Activated naive CD4-positive, alpha-beta T cell (primary cell): ENCODE measurements at regions not wholly inside any gene's neighbourhood (a gene's known extent, or its start where the extent isn't known, plus 50 kb on each side); places are given as distances from the start of the nearest gene placed in this dataset.
"Not testable (repeated sequence)": the region's sequence is repeated elsewhere in the genome, so short reads cannot be mapped to it uniquely, and the experiment has no call there.

ENCODE experiments used
- DNase-seq, 4 experiments: peaks; one replicate each; lab custom pipeline; 2025; lab: John Stamatoyannopoulos, UW

- not testable (repeated sequence) for DNase-seq
These were observed 530.7 kb downstream of the RPIA start for GRCh38 chr2:89222063-89222732.

GRCh38 chr2:89224803-89225202 lies 533.3 kb downstream of the RPIA start:
- not testable (repeated sequence) for DNase-seq

- DNase-seq: not testable (repeated sequence)
These were observed 538.5 kb downstream of the RPIA start for GRCh38 chr2:89229979-89230378.

GRCh38 chr2:89231241-89231640 lies 539.8 kb downstream of the RPIA start:
- DNase-seq: not testable (repeated sequence)

GRCh38 chr2:89233931-89234330 lies 542.5 kb downstream of the RPIA start:
- DNase-seq: not testable (repeated sequence)

GRCh38 chr2:89234818-89235466 lies 543.5 kb downstream of the RPIA start:
- DNase-seq: not testable (repeated sequence)

GRCh38 chr2:89236832-89237450 lies 545.5 kb downstream of the RPIA start:
- DNase-seq: not testable (repeated sequence)

GRCh38 chr2:89237783-89238182 lies 546.3 kb downstream of the RPIA start:
- DNase-seq: not testable (repeated sequence)

- not testable (repeated sequence) for DNase-seq
These were observed 551.7 kb downstream of the RPIA start for GRCh38 chr2:89243114-89243700.

- DNase-seq: not testable (repeated sequence)
These were observed 552.9 kb downstream of the RPIA start for GRCh38 chr2:89244407-89244806.

- DNase-seq: not testable (repeated sequence)
These were observed 554.0 kb downstream of the RPIA start for GRCh38 chr2:89245478-89245877.

GRCh38 chr2:89246027-89246426 lies 554.6 kb downstream of the RPIA start:
- DNase-seq: not testable (repeated sequence)

GRCh38 chr2:89246620-89247019 lies 555.1 kb downstream of the RPIA start:
- not testable (repeated sequence) for DNase-seq

GRCh38 chr2:89255013-89255412 lies 563.5 kb downstream of the RPIA start:
- DNase-seq: not testable (repeated sequence)

- DNase-seq: not testable (repeated sequence)
These were observed 582.0 kb downstream of the RPIA start for GRCh38 chr2:89273443-89273842.

- not testable (repeated sequence) for DNase-seq
These were observed 589.1 kb downstream of the RPIA start for GRCh38 chr2:89280536-89280935.

- DNase-seq: not testable (repeated sequence)
These were observed 595.1 kb downstream of the RPIA start for GRCh38 chr2:89286448-89287080.

- DNase-seq: not testable (repeated sequence)
These were observed 595.6 kb downstream of the RPIA start for GRCh38 chr2:89287084-89287483.

GRCh38 chr2:89291717-89292298 lies 600.3 kb downstream of the RPIA start:
- DNase-seq: not testable (repeated sequence)

- DNase-seq: not testable (repeated sequence)
These were observed 601.9 kb downstream of the RPIA start for GRCh38 chr2:89293399-89293798.

GRCh38 chr2:89294335-89294734 lies 602.9 kb downstream of the RPIA start:
- DNase-seq: not testable (repeated sequence)
